AG09309 (cell line): ENCODE measurements at regions not wholly inside any gene's neighbourhood (a gene's known extent, or its start where the extent isn't known, plus 50 kb on each side); places are given as distances from the start of the nearest gene placed in this dataset.

Experiments used
- DNase-seq: peaks from one replicate; pipeline ENCODE4 v3.0.0-alpha.2; 2010; ENCODE audit warnings: low read depth
- H3K4me3 ChIP-seq: 2 replicates; pipeline ENCODE4 v1.5.1; 2011; ENCODE audit warnings: mild to moderate bottlenecking, low read depth, low read length, moderate library complexity; ENCODE audit not compliant: control insufficient read depth
- TF ChIP-seq, protein P1 (sequence below): IDR thresholded peaks from 2 replicates; pipeline ENCODE4 v1.5.1; 2011; ENCODE audit warnings: mild to moderate bottlenecking, low read depth, low read length, inconsistent platforms; ENCODE audit not compliant: insufficient read depth, control insufficient read depth; ENCODE audit errors: missing control alignments

DNA sequence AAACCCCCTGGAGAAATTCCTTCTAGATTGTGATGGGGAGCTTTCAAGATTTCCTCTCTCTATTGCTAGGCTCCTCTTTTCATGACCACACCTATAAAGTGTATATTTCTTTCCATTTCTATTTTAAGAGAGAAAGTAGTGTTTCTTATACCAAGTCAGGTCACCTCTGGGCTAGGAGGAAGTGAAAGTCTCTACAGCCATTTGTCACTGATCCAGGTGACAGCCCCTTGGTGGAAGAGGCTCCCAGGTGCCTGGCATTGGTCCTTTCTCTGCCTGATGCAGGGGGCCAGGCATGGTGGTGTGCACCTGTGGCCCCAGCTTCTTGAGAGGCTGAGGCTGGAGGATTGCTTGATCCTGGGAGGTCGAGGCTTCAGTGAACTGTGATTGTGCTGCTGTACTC lies 64.7 kb downstream of the DHCR7 start:
- no peak for DNase-seq
- TF ChIP-seq, protein P1, sequence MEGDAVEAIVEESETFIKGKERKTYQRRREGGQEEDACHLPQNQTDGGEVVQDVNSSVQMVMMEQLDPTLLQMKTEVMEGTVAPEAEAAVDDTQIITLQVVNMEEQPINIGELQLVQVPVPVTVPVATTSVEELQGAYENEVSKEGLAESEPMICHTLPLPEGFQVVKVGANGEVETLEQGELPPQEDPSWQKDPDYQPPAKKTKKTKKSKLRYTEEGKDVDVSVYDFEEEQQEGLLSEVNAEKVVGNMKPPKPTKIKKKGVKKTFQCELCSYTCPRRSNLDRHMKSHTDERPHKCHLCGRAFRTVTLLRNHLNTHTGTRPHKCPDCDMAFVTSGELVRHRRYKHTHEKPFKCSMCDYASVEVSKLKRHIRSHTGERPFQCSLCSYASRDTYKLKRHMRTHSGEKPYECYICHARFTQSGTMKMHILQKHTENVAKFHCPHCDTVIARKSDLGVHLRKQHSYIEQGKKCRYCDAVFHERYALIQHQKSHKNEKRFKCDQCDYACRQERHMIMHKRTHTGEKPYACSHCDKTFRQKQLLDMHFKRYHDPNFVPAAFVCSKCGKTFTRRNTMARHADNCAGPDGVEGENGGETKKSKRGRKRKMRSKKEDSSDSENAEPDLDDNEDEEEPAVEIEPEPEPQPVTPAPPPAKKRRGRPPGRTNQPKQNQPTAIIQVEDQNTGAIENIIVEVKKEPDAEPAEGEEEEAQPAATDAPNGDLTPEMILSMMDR: no peak
- H3K4me3 ChIP-seq: no peak overlapping the region

DNA sequence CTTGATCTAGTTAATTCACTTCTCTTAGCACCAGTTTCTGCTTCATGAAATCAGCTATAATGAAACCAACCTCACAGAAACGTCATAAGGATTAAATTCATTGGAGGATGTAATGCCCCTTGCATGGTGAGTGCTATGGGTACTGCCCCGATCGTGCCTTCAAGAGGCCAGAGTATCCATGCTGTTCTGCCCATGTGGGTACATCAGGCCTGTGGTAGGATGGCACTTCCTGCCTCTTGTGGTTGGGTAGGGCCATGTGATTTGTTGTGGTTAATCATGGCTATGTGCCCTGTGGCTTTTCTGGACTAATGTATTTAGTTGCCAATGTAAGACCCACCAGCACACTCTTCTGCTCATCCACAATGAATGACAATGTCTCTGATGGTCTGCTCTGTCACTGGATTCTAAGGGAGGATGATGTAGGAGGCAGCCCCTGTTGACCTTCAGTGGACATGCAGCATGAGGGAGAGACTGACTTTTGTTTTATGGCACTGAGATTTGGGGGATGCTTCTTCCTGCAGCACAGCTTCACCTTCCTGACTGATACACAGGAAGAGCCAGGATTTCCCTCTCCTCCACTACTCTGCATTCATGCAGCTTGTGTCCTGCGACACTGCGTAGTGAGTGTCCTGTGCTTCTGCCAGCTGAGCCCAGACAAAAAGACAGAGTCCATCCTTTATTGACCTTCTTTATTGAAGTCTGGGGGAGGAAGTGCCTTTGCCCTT lies 66.2 kb downstream of the DHCR7 start:
- no peak for DNase-seq
- no peak overlapping the region for H3K4me3 ChIP-seq
- TF ChIP-seq, protein P1: no peak

DNA sequence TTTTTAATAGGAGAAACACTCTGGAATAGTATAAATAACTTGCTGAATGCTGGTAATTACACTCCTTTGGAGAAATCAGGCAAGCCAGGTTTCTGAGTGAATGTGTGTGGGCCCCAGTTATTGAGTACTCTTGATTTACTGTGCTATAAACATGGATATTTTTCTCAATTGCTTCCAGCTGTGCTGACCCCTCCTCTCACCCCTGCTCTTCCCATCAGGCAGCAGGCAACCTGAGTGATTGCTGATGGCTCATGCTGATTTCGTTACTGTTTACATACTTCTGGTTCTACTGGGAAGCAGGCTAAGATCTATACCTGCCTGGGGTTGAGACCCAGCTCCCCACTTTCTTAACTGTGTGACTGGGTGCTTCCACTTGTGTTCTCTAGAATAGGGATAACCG lies 68.5 kb downstream of the DHCR7 start:
- TF ChIP-seq, protein P1: no peak
- no peak overlapping the region for H3K4me3 ChIP-seq
- DNase-seq: no peak

DNA sequence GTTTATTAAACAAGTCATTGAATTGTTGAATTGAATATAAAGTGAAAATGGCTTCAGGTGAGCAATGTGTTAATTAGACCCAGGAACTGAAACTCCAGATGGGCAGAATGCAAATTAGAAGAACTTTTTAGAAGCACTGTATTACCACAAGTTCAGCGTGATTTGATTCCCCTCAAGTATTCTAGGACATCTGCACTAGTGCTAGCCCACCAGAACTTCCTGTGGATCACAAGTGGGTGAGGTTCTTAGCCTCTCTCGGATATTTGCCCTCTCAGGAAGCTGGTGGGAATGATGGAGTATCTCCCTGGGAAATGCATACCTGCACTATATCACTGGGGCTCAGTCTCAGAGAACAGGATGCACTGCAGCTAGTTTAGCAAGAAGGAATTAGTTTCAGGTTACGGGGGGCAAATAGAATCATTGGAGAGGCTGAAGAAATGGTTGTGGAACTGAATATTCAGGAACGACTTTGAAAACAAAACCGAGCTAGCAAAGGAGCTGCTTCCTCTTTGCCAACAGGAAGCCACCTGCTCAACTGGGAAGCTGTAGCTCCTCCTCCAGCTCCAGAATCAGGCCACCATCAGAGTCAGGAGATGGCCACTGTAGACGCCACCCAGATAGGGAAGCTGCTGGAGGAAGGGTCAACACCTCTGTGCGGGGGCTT lies 74.3 kb downstream of the DHCR7 start:
- TF ChIP-seq, protein P1: no peak
- DNase-seq: no peak
- H3K4me3 ChIP-seq: no peak overlapping the region

DNA sequence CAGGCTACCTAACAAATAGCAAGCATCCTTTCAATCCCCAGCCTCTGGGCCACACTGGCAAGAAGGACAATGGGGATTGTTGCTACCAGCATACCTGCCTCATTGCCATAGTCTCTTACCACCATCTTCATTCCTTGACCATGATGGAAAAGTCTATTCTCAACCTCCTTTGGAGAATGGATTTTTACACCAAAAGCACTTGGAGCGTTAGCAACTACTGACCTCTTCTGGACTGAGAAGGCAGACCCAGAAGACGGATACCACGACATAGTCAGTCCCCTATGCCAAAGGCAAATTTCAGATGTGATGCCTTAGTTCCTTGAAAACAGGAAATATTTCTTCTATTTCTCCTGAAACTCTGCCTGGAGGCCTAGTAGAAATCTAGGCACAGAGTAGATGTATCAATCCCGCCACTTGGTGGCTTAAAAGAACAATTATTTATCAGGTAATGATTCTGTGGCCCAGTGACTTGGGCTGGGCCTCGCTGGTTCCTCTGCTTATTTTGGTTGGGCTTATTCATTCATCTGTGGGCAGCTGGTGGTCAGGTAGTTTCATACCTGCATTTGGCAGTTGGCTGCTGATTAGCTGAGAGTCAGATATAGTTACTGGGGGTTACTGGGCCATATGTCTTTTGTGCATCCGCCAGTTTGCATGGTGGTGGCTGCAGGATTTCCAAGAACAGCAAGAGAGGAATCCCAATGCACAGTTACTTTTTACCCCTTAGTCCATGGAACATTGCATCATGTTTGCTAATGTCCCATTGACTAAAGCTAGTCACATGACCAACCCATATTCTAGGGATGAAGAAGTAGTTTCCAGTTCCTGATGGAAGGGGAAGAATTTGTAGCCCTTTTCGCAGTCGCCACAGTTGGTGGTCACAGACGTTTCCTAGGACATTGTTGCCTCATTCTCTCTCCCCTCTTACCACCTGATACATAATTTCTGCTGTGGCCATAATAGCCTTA lies 75.2 kb downstream of the DHCR7 start:
- H3K4me3 ChIP-seq: no peak overlapping the region
- TF ChIP-seq, protein P1: peak; percentile 69
- peak; percentile 11 for DNase-seq

DNA sequence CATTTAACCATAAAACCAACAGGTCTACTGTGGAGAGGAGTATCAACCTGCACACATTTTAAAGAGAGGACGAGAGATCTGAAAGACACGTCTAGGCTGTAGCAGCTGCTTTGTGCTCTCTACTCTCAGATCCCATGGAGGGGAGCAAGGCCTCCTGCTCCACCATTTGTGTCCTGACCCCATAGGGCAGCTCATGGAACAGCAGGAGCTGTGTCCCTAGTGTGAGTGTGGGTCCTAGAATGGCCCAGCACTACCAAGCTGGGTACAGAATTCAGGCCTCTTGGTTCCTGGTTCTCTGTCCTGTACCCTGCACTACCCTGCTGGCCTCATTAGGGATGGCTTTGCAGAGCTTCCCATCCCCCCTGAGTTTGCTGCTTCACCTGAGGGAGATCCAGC lies 76.5 kb downstream of the DHCR7 start:
- DNase-seq: no peak
- H3K4me3 ChIP-seq: no peak overlapping the region
- TF ChIP-seq, protein P1: no peak
